Renal pelvis (tissue), 1 donor: ENCODE measurements at regions not wholly inside any gene's neighbourhood (a gene's known extent, or its start where the extent isn't known, plus 50 kb on each side); places are given as distances from the start of the nearest gene placed in this dataset.
A peak's percentile ranks its signal among the peaks of the same experiment; 100 is the strongest.

Experiments used
- DNase-seq: peaks from one replicate; pipeline ENCODE4 v3.0.0-alpha.2; 2013

DNA sequence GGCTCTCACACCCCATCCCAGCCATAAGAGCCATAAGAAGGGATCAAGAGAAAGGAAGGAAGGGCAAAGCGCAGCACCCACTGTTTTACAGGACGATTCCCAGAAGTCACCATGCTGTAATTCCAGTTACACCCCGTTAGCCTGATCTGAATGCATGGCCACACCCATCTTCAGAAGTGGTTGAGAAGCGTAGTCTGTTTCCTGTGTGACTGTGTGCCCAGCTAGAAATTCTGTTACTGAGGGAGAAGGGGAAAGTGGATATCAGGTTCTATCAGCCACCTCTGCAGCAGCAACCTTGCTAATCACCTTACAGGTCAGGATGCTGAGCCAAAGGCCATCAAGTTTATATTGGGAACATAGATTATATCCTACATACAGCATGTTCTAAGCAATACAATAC is 260.0 kb downstream of the ABHD5 start:
- no peak for DNase-seq

- DNase-seq: no peak
Observed at GRCh38 chr3:43951813-43952212, 261.1 kb downstream of the ABHD5 start.

GRCh38 chr3:43953380-43953779 is 262.6 kb downstream of the ABHD5 start:
- DNase-seq: peak; percentile 30

DNA sequence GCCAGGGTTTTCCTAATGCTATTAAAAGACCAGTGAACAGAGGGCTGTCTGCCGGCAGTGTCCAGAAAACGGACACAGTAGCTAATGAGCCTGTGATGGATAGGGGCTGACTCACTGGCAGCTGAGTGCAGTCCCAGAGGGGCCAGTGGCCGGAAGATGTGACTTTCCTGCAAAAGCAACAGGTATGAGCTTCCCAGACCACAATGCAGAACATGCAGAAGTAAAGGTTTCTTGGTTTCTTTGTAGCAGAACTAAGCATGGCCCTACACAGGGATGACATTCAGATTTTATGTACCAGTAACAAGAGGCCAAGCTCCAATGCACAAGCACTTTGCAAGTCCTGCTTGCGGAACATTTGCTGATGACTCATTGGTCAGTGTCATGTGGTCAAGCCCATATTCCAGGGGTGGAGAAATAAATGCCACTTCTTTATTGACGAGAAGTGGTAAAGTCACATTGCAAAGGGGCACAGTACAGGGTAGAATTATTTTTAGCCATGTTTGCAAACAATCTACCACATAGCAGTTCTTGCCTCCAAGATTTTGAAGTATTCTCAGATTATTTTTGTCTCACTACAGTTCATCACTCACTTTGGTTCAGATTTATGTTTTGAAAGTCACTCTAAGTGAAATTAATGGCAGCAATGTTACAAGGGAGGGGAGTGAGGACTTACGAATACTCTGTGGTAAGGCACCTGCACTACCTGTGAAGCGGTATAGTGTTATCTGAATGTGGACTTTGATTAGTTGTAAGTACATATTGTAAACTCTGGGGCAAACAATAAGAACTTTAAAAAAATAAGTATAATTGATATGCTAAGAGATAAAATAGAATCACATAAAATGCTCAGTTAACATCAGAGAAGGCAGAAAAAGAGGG is 263.3 kb downstream of the ABHD5 start:
- peak; percentile 31 for DNase-seq

- DNase-seq: no peak
Observed at GRCh38 chr3:43956945-43957344, 266.2 kb downstream of the ABHD5 start.

GRCh38 chr3:43957553-43957952 is 266.8 kb downstream of the ABHD5 start:
- DNase-seq: no peak

DNA sequence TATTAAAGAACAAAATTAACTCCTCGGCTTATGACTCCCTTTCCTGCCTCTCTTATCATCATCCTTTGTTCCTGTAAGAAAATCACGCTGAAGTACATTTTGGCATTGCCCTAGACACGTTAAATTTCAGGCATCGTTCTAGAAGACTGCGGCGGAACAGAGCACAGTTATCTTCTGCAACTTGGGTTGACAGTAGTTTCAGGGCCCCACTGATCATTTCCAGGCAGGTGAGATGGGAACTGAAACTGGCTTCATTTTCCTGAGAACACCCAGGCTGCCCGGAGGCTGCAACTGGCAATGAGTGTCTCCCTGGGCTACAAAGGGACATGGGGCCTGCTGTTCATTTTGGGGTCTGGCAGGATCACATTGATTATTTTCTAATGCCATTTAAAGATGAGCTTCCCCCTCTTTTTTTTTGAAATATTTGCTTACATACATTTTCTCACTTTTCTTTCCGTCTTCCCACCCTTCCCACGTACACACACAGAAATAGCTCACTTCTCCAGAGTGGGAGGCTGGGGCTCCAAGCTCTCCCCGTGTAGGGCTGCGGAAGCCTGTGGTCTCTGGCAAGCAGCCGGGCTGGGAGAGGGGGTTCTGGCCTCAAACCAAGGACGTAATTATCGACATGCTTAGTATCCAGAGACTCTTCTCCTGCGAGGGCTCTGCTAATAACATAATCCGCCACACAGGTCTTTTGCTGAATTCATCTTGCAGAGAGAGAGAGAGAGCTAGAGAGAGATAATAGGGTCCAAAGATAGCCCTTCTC is 267.4 kb downstream of the ABHD5 start:
- DNase-seq: no peak

DNA sequence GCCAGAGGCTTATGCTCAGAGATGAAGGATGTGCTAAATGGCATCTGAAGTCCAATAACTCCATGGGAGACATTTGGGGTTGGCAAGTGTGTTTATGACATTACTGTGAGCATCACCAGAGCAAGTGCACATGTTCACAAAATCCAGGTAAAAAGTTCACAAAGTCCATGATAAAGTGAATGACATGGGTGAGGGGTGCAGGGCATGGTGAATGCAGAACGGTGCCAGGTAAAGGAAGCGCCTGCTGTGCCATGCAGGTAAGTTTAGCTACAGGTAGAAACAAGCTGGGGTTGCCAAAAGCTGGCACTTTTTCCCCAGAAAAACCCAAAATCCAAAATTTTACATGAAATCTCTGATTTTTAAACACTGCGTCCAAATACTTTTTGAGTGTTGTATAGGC is 268.2 kb downstream of the ABHD5 start:
- DNase-seq: no peak

DNA sequence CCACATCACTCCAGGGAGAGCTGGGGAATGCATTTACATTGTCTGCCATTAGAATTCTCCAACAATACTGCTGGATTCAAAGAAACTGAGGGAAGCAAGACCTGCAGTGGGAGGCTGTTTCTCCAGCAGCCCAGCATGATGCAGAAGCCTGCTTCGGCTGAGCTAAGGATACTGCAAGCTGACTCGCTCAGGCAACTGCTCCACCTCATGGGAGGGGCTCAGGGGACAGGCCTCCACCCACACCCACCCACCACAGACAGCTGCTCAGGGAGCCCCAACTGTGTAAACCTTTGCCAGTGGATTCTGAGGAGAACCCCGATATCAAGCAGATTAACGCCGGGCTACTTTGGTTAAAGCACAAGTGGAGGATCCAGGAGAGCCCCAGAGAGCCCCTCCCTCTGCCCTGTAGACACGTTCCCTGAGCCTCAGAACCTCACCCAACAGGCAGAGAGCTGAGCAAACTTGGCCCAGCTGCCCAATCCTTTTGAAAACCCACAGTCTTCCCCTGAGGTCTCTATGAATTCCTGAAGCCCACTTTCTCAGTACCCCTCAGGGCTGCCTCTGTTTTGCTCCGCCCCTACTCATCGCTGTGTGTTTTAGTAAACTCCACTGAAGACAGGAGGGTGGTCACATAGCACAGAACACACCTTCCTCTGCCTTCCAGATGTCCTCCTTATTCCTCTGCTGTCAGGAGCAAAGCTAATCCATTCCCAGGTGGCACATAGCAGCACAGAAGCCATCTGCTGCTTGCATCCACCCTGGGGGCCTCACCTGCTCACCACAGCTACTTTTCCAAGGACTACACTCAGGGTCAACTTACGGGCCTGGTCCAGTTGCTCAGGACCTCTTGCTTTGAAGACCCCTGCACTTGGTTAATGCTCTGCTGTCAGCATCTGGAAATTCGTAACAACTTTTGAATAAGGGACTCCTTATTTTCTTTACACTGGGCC is 269.0 kb downstream of the ABHD5 start:
- no peak for DNase-seq

- DNase-seq: peak; percentile 7
Observed at GRCh38 chr3:43960448-43960840, 269.7 kb downstream of the ABHD5 start.

DNA sequence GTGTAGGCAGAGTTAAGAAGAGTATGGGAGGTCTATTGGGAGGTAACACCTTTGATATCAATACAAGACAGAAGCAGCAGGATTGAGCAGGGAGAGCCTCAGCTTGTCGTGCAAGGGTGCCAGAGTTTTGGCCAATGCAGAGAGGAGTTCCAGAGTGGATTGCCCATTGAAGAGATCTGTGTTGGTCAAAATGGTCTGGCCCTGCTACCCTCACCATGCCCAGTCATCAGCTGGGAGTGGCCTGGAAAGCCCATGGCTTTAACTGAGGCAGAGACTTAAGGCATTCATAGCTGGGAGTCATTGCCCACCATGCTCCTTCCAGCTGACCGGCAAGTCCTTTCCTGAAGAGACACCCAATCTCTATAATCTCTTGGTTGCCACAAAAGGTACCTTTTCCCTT is 271.3 kb downstream of the ABHD5 start:
- no peak for DNase-seq

GRCh38 chr3:43963208-43963607 is 272.5 kb downstream of the ABHD5 start:
- no peak for DNase-seq

DNA sequence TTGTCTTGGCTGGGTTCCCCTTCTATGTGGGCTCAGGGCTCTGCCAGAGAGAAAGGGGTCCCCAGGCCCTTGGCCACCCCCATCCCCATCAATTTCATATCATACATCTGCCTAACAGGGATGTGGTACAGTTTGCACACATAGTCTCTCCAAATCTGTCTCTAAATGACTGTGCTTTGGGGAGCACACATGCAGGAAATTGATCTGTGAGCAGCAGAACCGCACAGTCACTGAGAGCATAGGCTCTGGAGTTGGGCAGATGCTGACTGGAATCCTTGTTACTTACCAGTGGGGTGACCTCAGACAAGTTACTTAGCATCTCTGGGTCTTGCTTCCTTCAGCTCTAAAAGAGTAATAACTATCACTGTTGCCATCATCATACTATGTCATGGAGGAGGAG is 273.9 kb downstream of the ABHD5 start:
- no peak for DNase-seq

DNA sequence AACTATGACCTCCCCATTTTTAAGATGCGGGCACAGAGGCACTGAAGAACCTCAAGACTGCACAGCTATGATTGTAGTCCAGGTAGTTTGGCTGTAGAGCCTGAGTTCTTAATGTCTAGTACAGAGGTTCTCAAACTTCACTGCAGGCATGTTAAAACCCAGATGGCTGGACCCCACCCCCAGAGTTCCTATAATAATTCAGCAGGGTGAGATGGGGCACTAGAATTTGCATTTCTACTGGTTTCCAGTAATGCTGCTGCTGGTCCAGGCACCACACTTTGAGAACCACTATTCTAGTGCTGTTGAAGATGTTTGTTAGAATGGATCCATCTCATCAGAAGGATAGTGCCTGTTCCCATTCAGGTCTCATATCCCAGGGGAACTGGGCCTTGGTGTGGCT is 274.9 kb downstream of the ABHD5 start:
- DNase-seq: no peak

DNA sequence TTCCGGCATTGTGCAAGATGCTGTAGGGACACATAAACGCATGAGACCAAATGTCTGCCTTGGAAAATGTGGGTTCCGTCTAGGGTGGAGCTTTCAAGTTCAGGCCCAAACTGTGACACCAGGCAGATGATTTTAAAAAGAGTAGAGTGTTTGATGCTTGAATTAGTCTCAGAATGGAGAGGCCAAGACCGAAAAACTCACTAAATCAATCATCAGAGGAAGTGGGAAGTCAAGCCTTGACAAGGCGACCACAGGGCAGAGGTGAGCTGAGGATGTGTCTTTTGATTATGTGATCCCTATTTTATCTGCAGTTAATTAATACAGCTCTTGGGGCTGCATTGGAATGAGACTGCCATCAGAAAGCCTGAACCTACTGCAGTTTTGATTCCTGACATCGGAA is 275.4 kb downstream of the ABHD5 start:
- no peak for DNase-seq

- no peak for DNase-seq
Observed at GRCh38 chr3:43966530-43966929, 275.2 kb upstream of the TOPAZ1 start.

DNA sequence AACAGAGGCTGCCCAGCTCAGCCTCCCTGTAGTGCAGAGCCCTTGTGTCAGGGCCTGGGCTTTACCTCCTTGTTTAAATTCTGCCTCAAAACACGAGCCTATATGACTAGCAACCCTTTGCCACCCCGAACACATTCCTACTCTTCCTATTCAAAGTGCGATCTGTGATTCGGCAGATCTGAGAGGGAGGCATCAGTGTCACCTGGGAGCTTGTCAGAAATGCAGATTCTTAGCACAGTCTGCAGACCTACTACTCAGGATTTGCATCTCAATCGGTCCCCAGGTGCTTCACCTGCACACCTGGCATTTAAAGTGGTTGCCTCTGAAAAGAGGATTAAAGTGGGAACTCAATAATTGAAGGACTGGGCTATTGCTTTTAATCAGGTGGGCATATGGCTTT is 273.2 kb upstream of the TOPAZ1 start:
- DNase-seq: no peak

DNA sequence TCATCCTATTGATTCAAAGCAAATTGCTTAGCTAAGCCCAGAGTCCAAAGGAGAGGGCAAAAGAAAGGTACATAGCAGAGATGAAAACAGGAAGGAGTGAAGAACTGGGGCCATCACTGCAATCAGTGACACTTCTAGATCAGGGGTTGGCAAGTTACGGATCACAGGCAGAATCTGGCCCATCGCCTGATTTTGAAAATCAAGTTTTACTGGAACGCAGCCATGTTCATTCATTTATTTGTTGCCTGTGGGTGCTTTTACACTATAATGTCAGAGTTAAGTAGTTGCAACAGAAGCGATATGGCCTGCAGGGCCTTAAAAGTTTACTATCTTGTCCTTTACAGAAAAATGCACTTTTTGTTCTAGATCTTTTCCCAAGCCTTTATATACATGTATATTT is 271.7 kb upstream of the TOPAZ1 start:
- no peak for DNase-seq

DNA sequence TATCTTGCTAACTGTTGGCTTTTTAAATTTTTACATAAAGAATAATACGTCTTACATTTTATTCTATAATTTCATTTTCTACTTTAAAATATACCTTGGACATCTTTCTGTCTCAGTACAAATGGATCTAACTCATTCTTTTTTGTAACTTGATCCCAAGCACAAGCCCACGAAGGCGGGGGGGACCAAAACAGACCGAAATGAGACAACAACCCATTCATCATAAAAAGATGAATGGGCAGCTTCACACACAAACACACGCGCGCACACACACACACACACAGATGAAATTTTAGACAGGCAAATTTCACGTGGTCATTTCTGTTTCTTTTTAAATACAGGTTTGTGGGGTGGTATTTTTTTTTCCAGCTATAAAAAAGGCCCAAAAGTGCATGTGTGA is 271.3 kb upstream of the TOPAZ1 start:
- no peak for DNase-seq

DNA sequence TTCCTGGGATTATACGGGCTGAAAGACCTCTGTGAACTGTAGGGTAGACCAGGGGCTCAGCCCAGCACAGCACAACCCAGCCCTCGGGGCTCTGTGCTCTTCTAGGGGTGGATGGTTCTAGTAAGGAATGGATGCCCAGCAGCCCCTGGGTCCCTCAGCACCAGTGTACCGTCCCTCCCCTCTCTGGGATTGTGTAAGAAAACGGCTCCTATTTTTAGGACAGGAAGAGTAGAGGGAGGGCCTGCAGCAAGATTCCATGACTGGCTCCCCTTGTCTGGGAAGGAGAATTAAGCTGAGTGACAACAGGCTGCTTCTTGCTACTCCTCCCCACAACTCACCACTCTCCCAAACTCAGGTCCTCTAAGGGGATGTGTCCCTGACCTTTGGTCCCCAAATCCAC is 270.8 kb upstream of the TOPAZ1 start:
- no peak for DNase-seq

- no peak for DNase-seq
Observed at GRCh38 chr3:43971486-43971885, 270.2 kb upstream of the TOPAZ1 start.

DNA sequence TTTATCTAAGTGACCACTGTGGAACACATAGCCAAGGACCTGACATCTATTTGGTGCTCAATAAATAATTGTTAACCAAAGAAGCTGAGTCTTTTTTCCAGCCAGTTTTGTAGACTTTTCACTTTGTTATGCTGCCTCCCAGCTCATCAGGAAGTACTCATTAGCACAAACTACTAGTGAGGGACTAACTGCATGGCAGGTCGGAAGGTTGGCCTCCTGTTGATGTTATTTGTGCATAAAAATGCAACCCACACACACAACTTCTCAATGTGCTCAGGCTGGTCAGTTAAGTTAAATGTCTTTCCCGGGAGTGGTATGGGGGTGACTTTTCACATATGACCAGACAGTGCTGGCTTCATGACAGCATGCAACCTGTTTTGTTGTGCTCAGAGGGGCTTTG is 263.0 kb upstream of the TOPAZ1 start:
- DNase-seq: no peak
